COLO668 (cell line): ENCODE measurements at regions not wholly inside any gene's neighbourhood (a gene's known extent, or its start where the extent isn't known, plus 50 kb on each side); places are given as distances from the start of the nearest gene placed in this dataset.
"Not testable (repeated sequence)": the region's sequence is repeated elsewhere in the genome, so short reads cannot be mapped to it uniquely, and the experiment has no call there.

Source experiments
- DNase-seq: peaks from one replicate; lab custom pipeline; 2025; ENCODE audit not compliant: unreplicated experiment; lab: John Stamatoyannopoulos, UW

- DNase-seq = no peak
Observed at GRCh38 chr6:150456466-150456865, 87.7 kb downstream of the IYD start.

GRCh38 chr6:150456902-150457643 lies 88.3 kb downstream of the IYD start:
- no peak for DNase-seq

GRCh38 chr6:150458579-150458978 lies 89.8 kb downstream of the IYD start:
- no peak for DNase-seq

- no peak for DNase-seq
Observed at GRCh38 chr6:150463852-150464251, 95.0 kb downstream of the IYD start.

- DNase-seq = no peak
Observed at GRCh38 chr6:150464966-150465365, 96.2 kb downstream of the IYD start.

GRCh38 chr6:150465610-150466009 lies 96.8 kb downstream of the IYD start:
- DNase-seq = no peak

- no peak for DNase-seq
Observed at GRCh38 chr6:150466196-150466595, 97.4 kb downstream of the IYD start.

- no peak for DNase-seq
Observed at GRCh38 chr6:150470131-150470530, 101.3 kb downstream of the IYD start.

GRCh38 chr6:150470960-150471665 lies 102.3 kb downstream of the IYD start:
- no peak for DNase-seq

- DNase-seq = no peak
Observed at GRCh38 chr6:150478656-150479545, 110.1 kb downstream of the IYD start.

GRCh38 chr6:150482883-150483409 lies 114.1 kb downstream of the IYD start:
- no peak for DNase-seq

GRCh38 chr6:150485161-150485958 lies 114.3 kb upstream of the PLEKHG1 start:
- no peak for DNase-seq

- DNase-seq = no peak
Observed at GRCh38 chr6:150486048-150486447, 113.6 kb upstream of the PLEKHG1 start.

GRCh38 chr6:150490586-150490985 lies 109.1 kb upstream of the PLEKHG1 start:
- no peak for DNase-seq

- DNase-seq = no peak
Observed at GRCh38 chr6:150491131-150491810, 108.4 kb upstream of the PLEKHG1 start.

GRCh38 chr6:150491811-150492172 lies 107.9 kb upstream of the PLEKHG1 start:
- no peak for DNase-seq

- no peak for DNase-seq
Observed at GRCh38 chr6:150492507-150492906, 107.2 kb upstream of the PLEKHG1 start.

- DNase-seq = no peak
Observed at GRCh38 chr6:150492941-150493340, 106.7 kb upstream of the PLEKHG1 start.

GRCh38 chr6:150493552-150493951 lies 106.1 kb upstream of the PLEKHG1 start:
- not testable (repeated sequence) for DNase-seq

GRCh38 chr6:150494241-150494640 lies 105.4 kb upstream of the PLEKHG1 start:
- DNase-seq = no peak
